Mucosa of gallbladder (tissue), 1 donor: ENCODE measurements at regions not wholly inside any gene's neighbourhood (a gene's known extent, or its start where the extent isn't known, plus 50 kb on each side); places are given as distances from the start of the nearest gene placed in this dataset.
"Not testable (repeated sequence)": the region's sequence is repeated elsewhere in the genome, so short reads cannot be mapped to it uniquely, and the experiment has no call there.

Source experiments
- DNase-seq: peaks from one replicate; pipeline ENCODE4 v3.0.0-alpha.2; 2020; ENCODE audit warnings: low spot score
- donor health status: DM: no; HTN: no; CAD: no.

GRCh38 chr10:106296750-106297392 lies 867.6 kb downstream of the SORCS1 start:
- DNase-seq, result no peak

- no peak for DNase-seq
Observed at GRCh38 chr10:106284802-106285587, 879.5 kb downstream of the SORCS1 start.

- no peak for DNase-seq
Observed at GRCh38 chr10:106280896-106281460, 883.5 kb downstream of the SORCS1 start.

GRCh38 chr10:106278383-106278782 lies 886.1 kb downstream of the SORCS1 start:
- DNase-seq, result no peak

- DNase-seq, result no peak
Observed at GRCh38 chr10:106271237-106271636, 893.3 kb downstream of the SORCS1 start.

- DNase-seq, result no peak
Observed at GRCh38 chr10:106268000-106268399, 896.5 kb downstream of the SORCS1 start.

GRCh38 chr10:106267591-106267990 lies 896.9 kb downstream of the SORCS1 start:
- DNase-seq, result no peak

- not testable (repeated sequence) for DNase-seq
Observed at GRCh38 chr10:106257432-106257831, 907.1 kb downstream of the SORCS1 start.

GRCh38 chr10:106255111-106255678 lies 909.3 kb downstream of the SORCS1 start:
- DNase-seq, result no peak

- DNase-seq, result no peak
Observed at GRCh38 chr10:106254071-106254470, 910.4 kb downstream of the SORCS1 start.

- DNase-seq, result no peak
Observed at GRCh38 chr10:106252541-106252940, 912.0 kb downstream of the SORCS1 start.

- no peak for DNase-seq
Observed at GRCh38 chr10:106251573-106251972, 912.9 kb downstream of the SORCS1 start.

- DNase-seq, result no peak
Observed at GRCh38 chr10:106242301-106242700, 922.2 kb downstream of the SORCS1 start.

- DNase-seq, result no peak
Observed at GRCh38 chr10:106226828-106227227, 937.7 kb downstream of the SORCS1 start.

GRCh38 chr10:106226142-106226541 lies 938.4 kb downstream of the SORCS1 start:
- DNase-seq, result no peak

GRCh38 chr10:106224676-106225075 lies 939.8 kb downstream of the SORCS1 start:
- DNase-seq, result no peak

- no peak for DNase-seq
Observed at GRCh38 chr10:106217627-106218026, 946.9 kb downstream of the SORCS1 start.

- no peak for DNase-seq
Observed at GRCh38 chr10:106216085-106216484, 948.4 kb downstream of the SORCS1 start.

- no peak for DNase-seq
Observed at GRCh38 chr10:106214243-106214642, 950.3 kb downstream of the SORCS1 start.

GRCh38 chr10:106213493-106213892 lies 951.0 kb downstream of the SORCS1 start:
- DNase-seq, result no peak

GRCh38 chr10:106198275-106198674 lies 966.2 kb downstream of the SORCS1 start:
- no peak for DNase-seq

GRCh38 chr10:106189292-106189691 lies 975.2 kb downstream of the SORCS1 start:
- no peak for DNase-seq

GRCh38 chr10:106185951-106186350 lies 978.6 kb downstream of the SORCS1 start:
- no peak for DNase-seq
